AG20443 (cell line): ENCODE measurements at regions not wholly inside any gene's neighbourhood (a gene's known extent, or its start where the extent isn't known, plus 50 kb on each side); places are given as distances from the start of the nearest gene placed in this dataset.
A peak's percentile ranks its signal among the peaks of the same experiment; 100 is the strongest.
"Not testable (repeated sequence)": the region's sequence is repeated elsewhere in the genome, so short reads cannot be mapped to it uniquely, and the experiment has no call there.

Experiments
- DNase-seq: peaks from one replicate; pipeline ENCODE4 v3.0.0; 2012; ENCODE audit warnings: low spot score, mixed read lengths

GRCh38 chr2:8432706-8433336 is 249.0 kb upstream of the ID2 start:
- DNase-seq, result no peak

- no peak for DNase-seq
Observed at GRCh38 chr2:8433390-8433789, 248.5 kb upstream of the ID2 start.

GRCh38 chr2:8435608-8436007 is 246.2 kb upstream of the ID2 start:
- DNase-seq, result peak; percentile 64

- DNase-seq, result no peak
Observed at GRCh38 chr2:8436585-8436984, 245.3 kb upstream of the ID2 start.

- DNase-seq, result no peak
Observed at GRCh38 chr2:8437228-8437948, 244.5 kb upstream of the ID2 start.

- DNase-seq, result no peak
Observed at GRCh38 chr2:8437949-8438400, 243.9 kb upstream of the ID2 start.

GRCh38 chr2:8438476-8438875 is 243.4 kb upstream of the ID2 start:
- no peak for DNase-seq

GRCh38 chr2:8438996-8439395 is 242.9 kb upstream of the ID2 start:
- DNase-seq, result no peak

GRCh38 chr2:8440029-8440778 is 241.7 kb upstream of the ID2 start:
- no peak for DNase-seq

GRCh38 chr2:8441371-8441770 is 240.5 kb upstream of the ID2 start:
- no peak for DNase-seq

- DNase-seq, result no peak
Observed at GRCh38 chr2:8441986-8442385, 239.9 kb upstream of the ID2 start.

GRCh38 chr2:8442833-8443486 is 238.9 kb upstream of the ID2 start:
- DNase-seq, result no peak

- DNase-seq, result no peak
Observed at GRCh38 chr2:8445580-8445979, 236.3 kb upstream of the ID2 start.

- not testable (repeated sequence) for DNase-seq
Observed at GRCh38 chr2:8446751-8447150, 235.1 kb upstream of the ID2 start.

GRCh38 chr2:8447610-8448221 is 234.1 kb upstream of the ID2 start:
- peak; percentile 62 for DNase-seq

- DNase-seq, result no peak
Observed at GRCh38 chr2:8448824-8449556, 232.9 kb upstream of the ID2 start.

- no peak for DNase-seq
Observed at GRCh38 chr2:8451273-8451672, 230.6 kb upstream of the ID2 start.

- DNase-seq, result no peak
Observed at GRCh38 chr2:8452296-8452695, 229.6 kb upstream of the ID2 start.

- DNase-seq, result peak; percentile 65
Observed at GRCh38 chr2:8452979-8453903, 228.6 kb upstream of the ID2 start.

- DNase-seq, result peak; percentile 82
Observed at GRCh38 chr2:8453904-8454302, 228.0 kb upstream of the ID2 start.
